ENCODE measurements at regions not wholly inside any gene's neighbourhood (a gene's known extent, or its start where the extent isn't known, plus 50 kb on each side); places are given as distances from the start of the nearest gene placed in this dataset.

GRCh38 chr3:76456322-76456721 lies 583.6 kb upstream of the ROBO2 start:
- TF ChIP-seq CTCF (IDR thresholded peaks at IDR 0.05): no peak
- TF ChIP-seq EZH2 (IDR thresholded peaks at IDR 0.05): no peak
- TF ChIP-seq EZH2phosphoT487 (IDR thresholded peaks at IDR 0.05): no peak
